ENCODE measurements at regions not wholly inside any gene's neighbourhood (a gene's known extent, or its start where the extent isn't known, plus 50 kb on each side); places are given as distances from the start of the nearest gene placed in this dataset.

- no peak overlapping the region for H3K9ac ChIP-seq (ENCODE audit: low read depth, low read length)
- H3K9me3 ChIP-seq (ENCODE audit: insufficient read depth, low read depth, low read length), result no peaks in the 10 kb centered on the region
- H3K27me3 ChIP-seq (ENCODE audit: insufficient read depth, low read length), result no peaks in the 10 kb centered on the region
- H3K4me3 ChIP-seq (ENCODE audit: low read length), result no peak overlapping the region
- no peaks in the 10 kb centered on the region; the same call in 1 of the 2 replicates for H3K4me1 ChIP-seq (ENCODE audit: insufficient read depth, low read length)
- no peaks in the 10 kb centered on the region for H3K36me3 ChIP-seq (ENCODE audit: insufficient read depth, low read depth, low read length)
- no peak overlapping the region for H3K27ac ChIP-seq (ENCODE audit: low read length)
Observed at GRCh38 chr12:94761559-94761958, 111.2 kb upstream of the TMCC3 start.

GRCh38 chr12:94760786-94761185, 110.4 kb upstream of the TMCC3 start:
- Histone ChIP-seq H3K36me3 (ENCODE audit: insufficient read depth, low read depth, low read length) (no peaks in the 10 kb centered on the region), H3K4me1 (ENCODE audit: insufficient read depth, low read length) (no peaks in the 10 kb centered on the region; the same call in 1 of the 2 replicates), H3K27me3 (ENCODE audit: insufficient read depth, low read length) (no peaks in the 10 kb centered on the region), H3K27ac (ENCODE audit: low read length) (no peak overlapping the region), H3K4me3 (ENCODE audit: low read length) (no peak overlapping the region), H3K9ac (ENCODE audit: low read depth, low read length) (no peak overlapping the region), H3K9me3 (ENCODE audit: insufficient read depth, low read depth, low read length) (no peaks in the 10 kb centered on the region)

- H3K9me3 ChIP-seq (ENCODE audit: insufficient read depth, low read depth, low read length), result no peaks in the 10 kb centered on the region
- no peak overlapping the region for H3K9ac ChIP-seq (ENCODE audit: low read depth, low read length)
- no peaks in the 10 kb centered on the region for H3K27me3 ChIP-seq (ENCODE audit: insufficient read depth, low read length)
- no peak overlapping the region for H3K4me3 ChIP-seq (ENCODE audit: low read length)
- H3K27ac ChIP-seq (ENCODE audit: low read length), result no peak overlapping the region
- H3K4me1 ChIP-seq (ENCODE audit: insufficient read depth, low read length), result no peaks in the 10 kb centered on the region; the same call in 1 of the 2 replicates
- H3K36me3 ChIP-seq (ENCODE audit: insufficient read depth, low read depth, low read length), result no peaks in the 10 kb centered on the region
Observed at GRCh38 chr12:94756789-94757188, 106.4 kb upstream of the TMCC3 start.

GRCh38 chr12:94755598-94755997, 105.2 kb upstream of the TMCC3 start:
- Histone ChIP-seq H3K27ac (ENCODE audit: low read length) (no peak overlapping the region), H3K4me3 (ENCODE audit: low read length) (no peak overlapping the region), H3K36me3 (ENCODE audit: insufficient read depth, low read depth, low read length) (no peaks in the 10 kb centered on the region), H3K4me1 (ENCODE audit: insufficient read depth, low read length) (no peaks in the 10 kb centered on the region; the same call in 1 of the 2 replicates), H3K27me3 (ENCODE audit: insufficient read depth, low read length) (no peaks in the 10 kb centered on the region), H3K9me3 (ENCODE audit: insufficient read depth, low read depth, low read length) (no peaks in the 10 kb centered on the region), H3K9ac (ENCODE audit: low read depth, low read length) (no peak overlapping the region)

GRCh38 chr12:94754653-94755052, 104.3 kb upstream of the TMCC3 start:
- Histone ChIP-seq H3K9ac (ENCODE audit: low read depth, low read length) (no peak overlapping the region), H3K9me3 (ENCODE audit: insufficient read depth, low read depth, low read length) (no peaks in the 10 kb centered on the region), H3K27ac (ENCODE audit: low read length) (no peak overlapping the region), H3K36me3 (ENCODE audit: insufficient read depth, low read depth, low read length) (no peaks in the 10 kb centered on the region), H3K27me3 (ENCODE audit: insufficient read depth, low read length) (no peaks in the 10 kb centered on the region), H3K4me1 (ENCODE audit: insufficient read depth, low read length) (no peaks in the 10 kb centered on the region; the same call in 1 of the 2 replicates), H3K4me3 (ENCODE audit: low read length) (no peak overlapping the region)

GRCh38 chr12:94753036-94753679, 102.8 kb upstream of the TMCC3 start:
- H3K9ac ChIP-seq (ENCODE audit: low read depth, low read length), result no peak overlapping the region
- H3K36me3 ChIP-seq (ENCODE audit: insufficient read depth, low read depth, low read length), result no peaks in the 10 kb centered on the region
- H3K27me3 ChIP-seq (ENCODE audit: insufficient read depth, low read length), result no peaks in the 10 kb centered on the region
- H3K27ac ChIP-seq (ENCODE audit: low read length), result no peak overlapping the region
- no peaks in the 10 kb centered on the region; the same call in 1 of the 2 replicates for H3K4me1 ChIP-seq (ENCODE audit: insufficient read depth, low read length)
- H3K9me3 ChIP-seq (ENCODE audit: insufficient read depth, low read depth, low read length), result no peaks in the 10 kb centered on the region
- H3K4me3 ChIP-seq (ENCODE audit: low read length), result no peak overlapping the region

- Histone ChIP-seq H3K27ac (ENCODE audit: low read length) (no peak overlapping the region), H3K4me1 (ENCODE audit: insufficient read depth, low read length) (no peaks in the 10 kb centered on the region), H3K4me3 (ENCODE audit: low read length) (no peak overlapping the region), H3K36me3 (ENCODE audit: insufficient read depth, low read depth, low read length) (no peaks in the 10 kb centered on the region), H3K9ac (ENCODE audit: low read depth, low read length) (no peak overlapping the region), H3K9me3 (ENCODE audit: insufficient read depth, low read depth, low read length) (no peaks in the 10 kb centered on the region), H3K27me3 (ENCODE audit: insufficient read depth, low read length) (no peaks in the 10 kb centered on the region)
Observed at GRCh38 chr12:94750864-94751263, 100.5 kb upstream of the TMCC3 start.

- Histone ChIP-seq H3K27me3 (ENCODE audit: insufficient read depth, low read length) (no peaks in the 10 kb centered on the region), H3K27ac (ENCODE audit: low read length) (no peak overlapping the region), H3K9me3 (ENCODE audit: insufficient read depth, low read depth, low read length) (no peaks in the 10 kb centered on the region), H3K4me1 (ENCODE audit: insufficient read depth, low read length) (no peaks in the 10 kb centered on the region), H3K9ac (ENCODE audit: low read depth, low read length) (no peak overlapping the region), H3K36me3 (ENCODE audit: insufficient read depth, low read depth, low read length) (no peaks in the 10 kb centered on the region), H3K4me3 (ENCODE audit: low read length) (no peak overlapping the region)
Observed at GRCh38 chr12:94749890-94750289, 99.5 kb upstream of the TMCC3 start.

- Histone ChIP-seq H3K27ac (ENCODE audit: low read length) (no peak overlapping the region), H3K9ac (ENCODE audit: low read depth, low read length) (no peak overlapping the region), H3K27me3 (ENCODE audit: insufficient read depth, low read length) (no peaks in the 10 kb centered on the region), H3K9me3 (ENCODE audit: insufficient read depth, low read depth, low read length) (no peaks in the 10 kb centered on the region), H3K4me3 (ENCODE audit: low read length) (no peak overlapping the region), H3K36me3 (ENCODE audit: insufficient read depth, low read depth, low read length) (no peaks in the 10 kb centered on the region), H3K4me1 (ENCODE audit: insufficient read depth, low read length) (no peaks in the 10 kb centered on the region)
Observed at GRCh38 chr12:94749455-94749854, 99.1 kb upstream of the TMCC3 start.

- H3K36me3 ChIP-seq (ENCODE audit: insufficient read depth, low read depth, low read length), result no peaks in the 10 kb centered on the region
- no peaks in the 10 kb centered on the region for H3K9me3 ChIP-seq (ENCODE audit: insufficient read depth, low read depth, low read length)
- no peaks in the 10 kb centered on the region for H3K4me1 ChIP-seq (ENCODE audit: insufficient read depth, low read length)
- no peak overlapping the region for H3K27ac ChIP-seq (ENCODE audit: low read length)
- H3K4me3 ChIP-seq (ENCODE audit: low read length), result no peak overlapping the region
- H3K27me3 ChIP-seq (ENCODE audit: insufficient read depth, low read length), result no peaks in the 10 kb centered on the region
- H3K9ac ChIP-seq (ENCODE audit: low read depth, low read length), result no peak overlapping the region
Observed at GRCh38 chr12:94748726-94749421, 98.5 kb upstream of the TMCC3 start.

GRCh38 chr12:94745562-94745961, 95.2 kb upstream of the TMCC3 start:
- Histone ChIP-seq H3K36me3 (ENCODE audit: insufficient read depth, low read depth, low read length) (no peaks in the 10 kb centered on the region), H3K9ac (ENCODE audit: low read depth, low read length) (no peak overlapping the region), H3K27ac (ENCODE audit: low read length) (no peak overlapping the region), H3K27me3 (ENCODE audit: insufficient read depth, low read length) (no peaks in the 10 kb centered on the region), H3K4me3 (ENCODE audit: low read length) (no peak overlapping the region), H3K9me3 (ENCODE audit: insufficient read depth, low read depth, low read length) (no peaks in the 10 kb centered on the region), H3K4me1 (ENCODE audit: insufficient read depth, low read length) (peaks cover 7% of the 10 kb centered on the region; the same call in 1 of the 2 replicates)

GRCh38 chr12:94743174-94743573, 92.8 kb upstream of the TMCC3 start:
- H3K9me3 ChIP-seq (ENCODE audit: insufficient read depth, low read depth, low read length), result no peaks in the 10 kb centered on the region
- H3K4me3 ChIP-seq (ENCODE audit: low read length), result no peak overlapping the region
- H3K9ac ChIP-seq (ENCODE audit: low read depth, low read length), result no peak overlapping the region

More at GRCh38 chr12:94743174-94743573, 92.8 kb upstream of the TMCC3 start:
- Histone ChIP-seq H3K27me3 (ENCODE audit: insufficient read depth, low read length) (no peaks in the 10 kb centered on the region), H3K27ac (ENCODE audit: low read length) (no peak overlapping the region), H3K4me1 (ENCODE audit: insufficient read depth, low read length) (peaks cover 7% of the 10 kb centered on the region; the same call in 1 of the 2 replicates), H3K36me3 (ENCODE audit: insufficient read depth, low read depth, low read length) (no peaks in the 10 kb centered on the region)

All from iPS-20b (cell line).